ENCODE measurements at regions not wholly inside any gene's neighbourhood (a gene's known extent, or its start where the extent isn't known, plus 50 kb on each side); places are given as distances from the start of the nearest gene placed in this dataset.

- TF ChIP-seq, protein P1, sequence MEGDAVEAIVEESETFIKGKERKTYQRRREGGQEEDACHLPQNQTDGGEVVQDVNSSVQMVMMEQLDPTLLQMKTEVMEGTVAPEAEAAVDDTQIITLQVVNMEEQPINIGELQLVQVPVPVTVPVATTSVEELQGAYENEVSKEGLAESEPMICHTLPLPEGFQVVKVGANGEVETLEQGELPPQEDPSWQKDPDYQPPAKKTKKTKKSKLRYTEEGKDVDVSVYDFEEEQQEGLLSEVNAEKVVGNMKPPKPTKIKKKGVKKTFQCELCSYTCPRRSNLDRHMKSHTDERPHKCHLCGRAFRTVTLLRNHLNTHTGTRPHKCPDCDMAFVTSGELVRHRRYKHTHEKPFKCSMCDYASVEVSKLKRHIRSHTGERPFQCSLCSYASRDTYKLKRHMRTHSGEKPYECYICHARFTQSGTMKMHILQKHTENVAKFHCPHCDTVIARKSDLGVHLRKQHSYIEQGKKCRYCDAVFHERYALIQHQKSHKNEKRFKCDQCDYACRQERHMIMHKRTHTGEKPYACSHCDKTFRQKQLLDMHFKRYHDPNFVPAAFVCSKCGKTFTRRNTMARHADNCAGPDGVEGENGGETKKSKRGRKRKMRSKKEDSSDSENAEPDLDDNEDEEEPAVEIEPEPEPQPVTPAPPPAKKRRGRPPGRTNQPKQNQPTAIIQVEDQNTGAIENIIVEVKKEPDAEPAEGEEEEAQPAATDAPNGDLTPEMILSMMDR (conservative IDR thresholded peaks at IDR 0.05) = no peak
- TF ChIP-seq ZFX (IDR thresholded peaks at IDR 0.05) = no peak
Observed at GRCh38 chr13:81677857-81678256, 1336.9 kb upstream of the SPRY2 start.
